ENCODE measurements at regions not wholly inside any gene's neighbourhood (a gene's known extent, or its start where the extent isn't known, plus 50 kb on each side); places are given as distances from the start of the nearest gene placed in this dataset.

DNA sequence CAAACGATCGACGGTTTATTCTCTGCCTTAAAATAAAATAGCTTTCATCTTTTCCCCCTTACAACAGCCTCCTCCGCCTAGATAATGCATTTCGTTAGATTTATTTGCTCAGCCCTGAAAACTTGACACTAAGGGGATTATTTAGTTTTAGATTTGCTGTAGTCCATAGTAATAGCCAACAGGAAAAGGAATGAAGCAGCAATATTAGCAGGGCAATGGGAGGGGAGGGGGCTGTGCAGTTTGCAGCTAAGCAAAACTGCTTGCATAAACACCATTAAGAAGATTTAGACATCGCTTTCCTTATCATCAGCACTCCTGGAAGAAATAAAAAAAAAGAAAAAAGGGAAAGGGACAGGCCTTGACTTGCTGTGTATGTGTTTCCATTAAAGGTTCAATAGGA lies 286.5 kb upstream of the SOX14 start:
- TF ChIP-seq POLR2A (IDR thresholded peaks at IDR 0.05) (no peak), POLR2AphosphoS5 (IDR thresholded peaks at IDR 0.05) (no peak), EP300 (IDR thresholded peaks at IDR 0.05) (no peak)
- TF ChIP-seq, protein P1, sequence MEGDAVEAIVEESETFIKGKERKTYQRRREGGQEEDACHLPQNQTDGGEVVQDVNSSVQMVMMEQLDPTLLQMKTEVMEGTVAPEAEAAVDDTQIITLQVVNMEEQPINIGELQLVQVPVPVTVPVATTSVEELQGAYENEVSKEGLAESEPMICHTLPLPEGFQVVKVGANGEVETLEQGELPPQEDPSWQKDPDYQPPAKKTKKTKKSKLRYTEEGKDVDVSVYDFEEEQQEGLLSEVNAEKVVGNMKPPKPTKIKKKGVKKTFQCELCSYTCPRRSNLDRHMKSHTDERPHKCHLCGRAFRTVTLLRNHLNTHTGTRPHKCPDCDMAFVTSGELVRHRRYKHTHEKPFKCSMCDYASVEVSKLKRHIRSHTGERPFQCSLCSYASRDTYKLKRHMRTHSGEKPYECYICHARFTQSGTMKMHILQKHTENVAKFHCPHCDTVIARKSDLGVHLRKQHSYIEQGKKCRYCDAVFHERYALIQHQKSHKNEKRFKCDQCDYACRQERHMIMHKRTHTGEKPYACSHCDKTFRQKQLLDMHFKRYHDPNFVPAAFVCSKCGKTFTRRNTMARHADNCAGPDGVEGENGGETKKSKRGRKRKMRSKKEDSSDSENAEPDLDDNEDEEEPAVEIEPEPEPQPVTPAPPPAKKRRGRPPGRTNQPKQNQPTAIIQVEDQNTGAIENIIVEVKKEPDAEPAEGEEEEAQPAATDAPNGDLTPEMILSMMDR (IDR thresholded peaks at IDR 0.05): no peak

Data from gastroesophageal sphincter (tissue), 3 donors.